Sigmoid colon (tissue), 6 donors: ENCODE measurements at regions not wholly inside any gene's neighbourhood (a gene's known extent, or its start where the extent isn't known, plus 50 kb on each side); places are given as distances from the start of the nearest gene placed in this dataset.

Experiments
- DNase-seq: peaks from one replicate; pipeline ENCODE4 v3.0.0-alpha.2; 2019
- H3K27ac ChIP-seq, 4 donors: fragments of 200-600 bp; sonication (generic); one replicate each; pipeline ENCODE4 v1.5.1; 2016 to 2019; ENCODE audit warnings: mild to moderate bottlenecking in 1 of 4
- H3K27me3 ChIP-seq, 3 donors: fragments of 200-600 bp; sonication (generic); one replicate each; pipeline ENCODE4 v1.5.1; 2019; ENCODE audit warnings: mild to moderate bottlenecking in 1 of 3
- H3K36me3 ChIP-seq, 4 donors: fragments of 200-600 bp; sonication (generic); one replicate each; pipeline ENCODE4 v1.5.1; 2016 to 2019
- H3K4me1 ChIP-seq, 4 donors: fragments of 200-600 bp; sonication (generic); one replicate each; pipeline ENCODE4 v1.5.1; 2017 to 2019
- H3K4me3 ChIP-seq, 4 donors: fragments of 200-600 bp; sonication (generic); one replicate each; pipeline ENCODE4 v1.5.1; 2017 to 2019; ENCODE audit warnings: mild to moderate bottlenecking in 2 of 4, moderate library complexity in 1 of 4
- H3K9me3 ChIP-seq, 4 donors: fragments of 200-600 bp in 3 of 4; sonication (generic) in 3 of 4; one replicate each; pipeline versions ENCODE4 v1.5.1 to v1.6.1; 2013 to 2019
- EP300 ChIP-seq, 4 donors: sonication (generic); formaldehyde crosslinking; IDR thresholded peaks; one replicate each; pipeline ENCODE4 v1.6.1; 2017; ENCODE audit warnings: antibody characterized with exemption in 4 of 4
- POLR2A ChIP-seq, 2 donors: fragments of 450-650 bp; IDR thresholded peaks; one replicate each; pipeline ENCODE4 v1.6.1; 2016; ENCODE audit warnings: antibody characterized with exemption in 2 of 2, mild to moderate bottlenecking in 2 of 2, moderate library complexity in 2 of 2
- POLR2AphosphoS5 ChIP-seq, 4 donors: sonication (generic); formaldehyde crosslinking; IDR thresholded peaks; one replicate each; pipeline ENCODE4 v1.6.1; 2017; ENCODE audit warnings: antibody characterized with exemption in 4 of 4
- WGBS, 2 donors: extraction: QIAGEN DNeasy Blood & Tissue Kit; methylation state at CpG; one replicate each; pipeline ENCODE4 v1.1.7; 2013; 5-methylcytosine and 5-hydroxymethylcytosine counted together
- intact Hi-C: fragments of 100-400 bp; cut with DNase I; formaldehyde crosslinking; loops from one replicate; pipeline ENCODE4 v1.15.1; 2023
- TF ChIP-seq, protein P1 (sequence below), 4 experiments: fragments of 450-650 bp in 3 of 4; fragments of 200-600 bp in 1 of 4; IDR thresholded peaks; one replicate each; pipeline ENCODE4 v1.5.1; 2016 to 2019; ENCODE audit warnings: antibody characterized with exemption in 4 of 4, mild to moderate bottlenecking in 3 of 4, moderate library complexity in 2 of 4
- donor health status: healthy with polysubstance abuse.
- donor health status: healthy.

DNA sequence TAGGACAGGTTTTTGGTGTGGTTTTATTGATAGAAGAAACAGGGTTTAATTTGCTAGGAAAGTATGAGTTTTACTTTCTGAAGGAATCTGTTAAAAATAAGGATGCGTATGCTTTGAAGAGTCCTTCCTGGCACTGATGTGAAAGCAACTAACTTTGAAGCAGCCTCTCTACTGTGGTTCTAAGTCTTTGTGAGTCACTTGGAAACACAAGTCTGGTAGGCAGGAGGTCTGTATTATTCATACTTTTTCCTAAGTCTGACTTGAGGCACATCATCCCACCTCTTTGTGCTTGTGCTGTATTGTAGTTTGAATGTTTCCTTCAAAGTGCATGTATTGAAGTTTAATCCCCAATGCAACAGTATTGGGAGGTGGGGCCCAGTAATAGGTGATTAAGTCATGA is 129.0 kb downstream of the TAF11L14 start:
- no peaks in the 10 kb centered on the region for H3K9me3 ChIP-seq
- no peak overlapping the region for H3K4me3 ChIP-seq
- no peak for DNase-seq
- TF ChIP-seq EP300 (IDR thresholded peaks at IDR 0.05) (no peak), POLR2A (IDR thresholded peaks at IDR 0.05) (no peak), POLR2AphosphoS5 (IDR thresholded peaks at IDR 0.05) (no peak)
- TF ChIP-seq, protein P1, sequence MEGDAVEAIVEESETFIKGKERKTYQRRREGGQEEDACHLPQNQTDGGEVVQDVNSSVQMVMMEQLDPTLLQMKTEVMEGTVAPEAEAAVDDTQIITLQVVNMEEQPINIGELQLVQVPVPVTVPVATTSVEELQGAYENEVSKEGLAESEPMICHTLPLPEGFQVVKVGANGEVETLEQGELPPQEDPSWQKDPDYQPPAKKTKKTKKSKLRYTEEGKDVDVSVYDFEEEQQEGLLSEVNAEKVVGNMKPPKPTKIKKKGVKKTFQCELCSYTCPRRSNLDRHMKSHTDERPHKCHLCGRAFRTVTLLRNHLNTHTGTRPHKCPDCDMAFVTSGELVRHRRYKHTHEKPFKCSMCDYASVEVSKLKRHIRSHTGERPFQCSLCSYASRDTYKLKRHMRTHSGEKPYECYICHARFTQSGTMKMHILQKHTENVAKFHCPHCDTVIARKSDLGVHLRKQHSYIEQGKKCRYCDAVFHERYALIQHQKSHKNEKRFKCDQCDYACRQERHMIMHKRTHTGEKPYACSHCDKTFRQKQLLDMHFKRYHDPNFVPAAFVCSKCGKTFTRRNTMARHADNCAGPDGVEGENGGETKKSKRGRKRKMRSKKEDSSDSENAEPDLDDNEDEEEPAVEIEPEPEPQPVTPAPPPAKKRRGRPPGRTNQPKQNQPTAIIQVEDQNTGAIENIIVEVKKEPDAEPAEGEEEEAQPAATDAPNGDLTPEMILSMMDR (IDR thresholded peaks at IDR 0.05): no peak
- WGBS, 2 donors: 89 to 95% methylated on average over 1 of the region's 1 CpG
- H3K4me1 ChIP-seq: no peaks in the 10 kb centered on the region
- H3K36me3 ChIP-seq: no peaks in the 10 kb centered on the region
- intact Hi-C loops: no loop called here
- H3K27ac ChIP-seq: no peak overlapping the region
- H3K27me3 ChIP-seq: no peaks in the 10 kb centered on the region

GRCh38 chr5:17766031-17766430 is 131.8 kb downstream of the TAF11L14 start:
- intact Hi-C loops: no loop called here
- TF ChIP-seq, protein P1 (IDR thresholded peaks at IDR 0.05): no peak
- no peak for TF ChIP-seq EP300 (IDR thresholded peaks at IDR 0.05)
- no peaks in the 10 kb centered on the region for H3K4me1 ChIP-seq
- H3K9me3 ChIP-seq: no peaks in the 10 kb centered on the region
- WGBS, 2 donors: 77 to 87% methylated on average over 2 of the region's 2 CpGs
- H3K36me3 ChIP-seq: no peaks in the 10 kb centered on the region
- DNase-seq: no peak
- no peak overlapping the region for H3K4me3 ChIP-seq
- no peak overlapping the region for H3K27ac ChIP-seq
- H3K27me3 ChIP-seq: no peaks in the 10 kb centered on the region

DNA sequence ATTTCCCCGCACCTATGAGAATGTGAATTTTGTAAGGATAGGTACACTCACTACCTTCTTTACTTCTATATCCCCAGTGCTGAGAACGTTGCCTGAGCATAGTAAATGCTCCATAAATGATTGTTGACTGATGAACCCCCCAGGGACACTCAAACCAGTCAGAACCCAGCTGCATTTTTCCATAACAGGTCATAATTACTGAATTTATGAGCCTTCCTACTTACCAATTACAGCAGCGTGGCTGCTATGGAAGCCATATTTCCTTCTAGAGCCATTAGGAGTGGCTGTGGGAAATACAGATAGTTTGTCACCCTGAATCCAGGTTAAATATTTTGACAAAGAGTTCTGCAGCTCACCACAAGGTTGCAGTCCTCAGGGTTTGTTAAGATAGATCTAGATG is 135.0 kb downstream of the TAF11L14 start:
- no peaks in the 10 kb centered on the region for H3K4me1 ChIP-seq
- H3K36me3 ChIP-seq: no peaks in the 10 kb centered on the region
- 46 to 67% methylated on average over 3 of the region's 3 CpGs for WGBS, 2 donors
- H3K4me3 ChIP-seq: no peak overlapping the region
- TF ChIP-seq, protein P1 (IDR thresholded peaks at IDR 0.05): no peak
- TF ChIP-seq POLR2A (IDR thresholded peaks at IDR 0.05) (no peak), POLR2AphosphoS5 (IDR thresholded peaks at IDR 0.05) (no peak), EP300 (IDR thresholded peaks at IDR 0.05) (no peak)
- intact Hi-C loops: no loop called here
- no peak for DNase-seq
- no peaks in the 10 kb centered on the region for H3K27me3 ChIP-seq
- H3K27ac ChIP-seq: no peak overlapping the region
- no peaks in the 10 kb centered on the region for H3K9me3 ChIP-seq

GRCh38 chr5:17772232-17772631 is 138.0 kb downstream of the TAF11L14 start:
- Histone ChIP-seq H3K4me1 (no peaks in the 10 kb centered on the region), H3K27me3 (no peaks in the 10 kb centered on the region), H3K36me3 (no peaks in the 10 kb centered on the region), H3K27ac (no peak overlapping the region), H3K9me3 (no peaks in the 10 kb centered on the region), H3K4me3 (no peak overlapping the region)
- WGBS, 2 donors: 89 to 91% methylated on average over 6 of the region's 6 CpGs
- TF ChIP-seq EP300 (IDR thresholded peaks at IDR 0.05) (no peak), POLR2AphosphoS5 (IDR thresholded peaks at IDR 0.05) (no peak), POLR2A (IDR thresholded peaks at IDR 0.05) (no peak)
- TF ChIP-seq, protein P1 (IDR thresholded peaks at IDR 0.05): no peak
- intact Hi-C loops: no loop called here
- DNase-seq: no peak

- no peak for TF ChIP-seq EP300 (IDR thresholded peaks at IDR 0.05)
- no peak for TF ChIP-seq POLR2AphosphoS5 (IDR thresholded peaks at IDR 0.05)
- TF ChIP-seq POLR2A (IDR thresholded peaks at IDR 0.05): no peak
- TF ChIP-seq, protein P1 (IDR thresholded peaks at IDR 0.05): no peak
- no peaks in the 10 kb centered on the region for H3K36me3 ChIP-seq
- no peaks in the 10 kb centered on the region for H3K9me3 ChIP-seq
- no peaks in the 10 kb centered on the region for H3K27me3 ChIP-seq
- no peaks in the 10 kb centered on the region for H3K4me1 ChIP-seq
- no peak overlapping the region for H3K4me3 ChIP-seq
- no peak overlapping the region for H3K27ac ChIP-seq
- no peak for DNase-seq
- 85 to 89% methylated on average over 1 of the region's 1 CpG for WGBS, 2 donors
- intact Hi-C loops: no loop called here
Measured at GRCh38 chr5:17785774-17786173, 151.5 kb downstream of the TAF11L14 start.
